22Rv1 (cell line): ENCODE measurements at regions not wholly inside any gene's neighbourhood (a gene's known extent, or its start where the extent isn't known, plus 50 kb on each side); places are given as distances from the start of the nearest gene placed in this dataset.

ENCODE experiments used
- ZFX ChIP-seq: fragments of 450-650 bp; IDR thresholded peaks from 2 replicates; pipeline ENCODE4 v1.6.1; 2017; ENCODE audit warnings: antibody characterized with exemption, borderline replicate concordance
- TF ChIP-seq, protein P1 (sequence below): fragments of 450-650 bp; IDR thresholded peaks from 2 replicates; pipeline ENCODE4 v1.5.1; 2017; ENCODE audit warnings: mild to moderate bottlenecking

DNA sequence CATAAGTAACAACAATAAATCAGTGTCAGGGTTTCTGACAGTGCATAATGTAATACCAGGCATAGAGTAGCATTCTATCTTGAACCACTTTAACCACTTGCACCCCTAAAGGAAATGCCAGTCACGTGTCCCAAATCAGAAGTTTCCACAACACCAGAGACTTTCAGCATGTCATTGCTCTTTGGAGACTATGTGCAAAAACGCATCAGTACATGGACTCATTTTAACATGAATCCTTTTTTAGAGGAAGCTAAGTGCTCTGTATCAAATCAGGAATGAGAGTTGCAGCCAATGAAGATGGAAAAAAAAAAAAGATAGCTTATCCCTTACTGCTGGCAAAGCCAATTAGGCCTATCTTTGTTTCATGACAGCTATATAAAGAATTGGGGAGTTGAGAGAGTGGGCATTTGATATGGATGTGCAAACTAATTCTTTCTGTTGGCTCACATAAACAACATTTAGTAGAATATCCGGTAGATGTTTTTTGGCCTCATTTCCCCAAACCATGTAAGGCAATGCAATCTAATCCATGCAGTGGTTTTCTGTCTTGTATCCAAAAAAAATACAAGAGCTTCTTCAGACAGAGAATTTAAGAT is 353.1 kb downstream of the IRS1 start:
- TF ChIP-seq, protein P1, sequence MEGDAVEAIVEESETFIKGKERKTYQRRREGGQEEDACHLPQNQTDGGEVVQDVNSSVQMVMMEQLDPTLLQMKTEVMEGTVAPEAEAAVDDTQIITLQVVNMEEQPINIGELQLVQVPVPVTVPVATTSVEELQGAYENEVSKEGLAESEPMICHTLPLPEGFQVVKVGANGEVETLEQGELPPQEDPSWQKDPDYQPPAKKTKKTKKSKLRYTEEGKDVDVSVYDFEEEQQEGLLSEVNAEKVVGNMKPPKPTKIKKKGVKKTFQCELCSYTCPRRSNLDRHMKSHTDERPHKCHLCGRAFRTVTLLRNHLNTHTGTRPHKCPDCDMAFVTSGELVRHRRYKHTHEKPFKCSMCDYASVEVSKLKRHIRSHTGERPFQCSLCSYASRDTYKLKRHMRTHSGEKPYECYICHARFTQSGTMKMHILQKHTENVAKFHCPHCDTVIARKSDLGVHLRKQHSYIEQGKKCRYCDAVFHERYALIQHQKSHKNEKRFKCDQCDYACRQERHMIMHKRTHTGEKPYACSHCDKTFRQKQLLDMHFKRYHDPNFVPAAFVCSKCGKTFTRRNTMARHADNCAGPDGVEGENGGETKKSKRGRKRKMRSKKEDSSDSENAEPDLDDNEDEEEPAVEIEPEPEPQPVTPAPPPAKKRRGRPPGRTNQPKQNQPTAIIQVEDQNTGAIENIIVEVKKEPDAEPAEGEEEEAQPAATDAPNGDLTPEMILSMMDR = no peak
- no peak for TF ChIP-seq ZFX
